ENCODE measurements at regions not wholly inside any gene's neighbourhood (a gene's known extent, or its start where the extent isn't known, plus 50 kb on each side); places are given as distances from the start of the nearest gene placed in this dataset.

DNA sequence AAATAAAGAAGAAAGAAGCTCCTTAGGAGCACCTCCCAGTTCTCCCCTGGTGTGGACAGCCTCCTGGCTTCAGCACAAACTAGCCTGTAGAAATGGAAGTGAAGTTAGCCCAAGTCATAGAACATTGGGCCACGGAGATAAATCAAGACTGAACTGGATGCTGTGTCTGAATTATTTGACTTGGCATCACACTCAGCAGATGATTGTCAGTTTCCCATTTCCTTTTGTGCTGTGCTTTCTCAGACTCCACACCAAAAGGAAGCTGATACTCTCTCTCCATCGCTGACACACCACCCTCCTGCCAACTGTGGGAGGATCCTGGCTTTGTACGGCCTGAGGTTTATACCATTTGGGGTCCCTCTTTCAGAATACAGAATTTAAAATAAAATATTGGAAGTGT lies 209.8 kb downstream of the TFAP2A start:
- Histone ChIP-seq H3K4me3 (replicated peaks in 1 of 3; ENCODE audit: insufficient read depth in 1 of 3, low read depth in 1 of 3, low read length in 3 of 3) (no peak overlapping the region), H3K27me3 (ENCODE audit: control insufficient read depth in 2 of 2, insufficient read depth in 2 of 2, low read length in 2 of 2) (no peaks in the 10 kb centered on the region), H3K4me1 (ENCODE audit: control insufficient read depth, extremely low read depth, insufficient read depth, low read length) (no peaks in the 10 kb centered on the region), H3K4me2 (ENCODE audit: insufficient read depth, low read length) (no peak overlapping the region), H3K9me3 (replicated peaks; ENCODE audit: control insufficient read depth, insufficient read depth, low read length) (no peaks in the 10 kb centered on the region), H3K27ac (ENCODE audit: insufficient read depth, low read depth, low read length) (no peak overlapping the region), H4K20me1 (replicated peaks; ENCODE audit: control insufficient read depth, extremely low read depth, insufficient read depth, low read length) (no peaks in the 10 kb centered on the region), H3K79me2 (ENCODE audit: control insufficient read depth, insufficient read depth, low read length) (no peaks in the 10 kb centered on the region), H3K9ac (replicated peaks; ENCODE audit: extremely low read depth, insufficient read depth, low read length) (no peak overlapping the region), H3K9me1 (replicated peaks; ENCODE audit: control insufficient read depth, extremely low read depth, insufficient read depth, low read length) (no peaks in the 10 kb centered on the region), H2AFZ (ENCODE audit: low read depth, low read length) (no peak overlapping the region), H3K36me3 (ENCODE audit: control insufficient read depth in 2 of 2, extremely low read depth in 1 of 2, insufficient read depth in 2 of 2, low read length in 2 of 2) (no peaks in the 10 kb centered on the region)
- no peak for TF ChIP-seq JUN (IDR thresholded peaks at IDR 0.05; ENCODE audit: borderline replicate concordance, insufficient read depth, insufficient read length, low read depth)
- no peak for TF ChIP-seq GATA2 (IDR thresholded peaks at IDR 0.05; ENCODE audit: insufficient read depth, insufficient read length, low read depth, low read length)
- TF ChIP-seq MAX (IDR thresholded peaks at IDR 0.05; ENCODE audit: insufficient read depth, insufficient read length), result no peak
- no peak for TF ChIP-seq POLR2A (IDR thresholded peaks at IDR 0.05; ENCODE audit: low read depth, low read length)
- TF ChIP-seq MYC (IDR thresholded peaks at IDR 0.05; ENCODE audit: low read depth, low read length), result no peak
- TF ChIP-seq FOS (IDR thresholded peaks at IDR 0.05; ENCODE audit: borderline replicate concordance, insufficient read depth, low read length), result no peak
- no peak for TF ChIP-seq POLR2AphosphoS5 (IDR thresholded peaks at IDR 0.05; ENCODE audit: insufficient read depth, low read depth, low read length)
- TF ChIP-seq CTCF (IDR thresholded peaks at IDR 0.05; ENCODE audit: extremely low read depth in 1 of 2, insufficient read depth in 1 of 2, low read depth in 1 of 2, low read length in 2 of 2), result no peak
- no peak for TF ChIP-seq EZH2 (IDR thresholded peaks at IDR 0.05; ENCODE audit: borderline replicate concordance, low read depth, low read length, severe bottlenecking)
- dilution Hi-C loops (cut with MboI; ENCODE audit: extremely low pct_ligation_motif_present, low sequenced_read_pairs) (no loop called here), intact Hi-C loops (cut with micrococcal nuclease) (no loop called here)
- CTCF ChIA-PET, result no interaction called here
- no peak for DNase-seq (ENCODE audit: low read depth, low spot score)
- no peak for FAIRE-seq
- no TSS peak for BruUV-seq (replicated peaks)
- POLR2A ChIA-PET, result no interaction called here
